HG02885 (cell line): ENCODE measurements at regions not wholly inside any gene's neighbourhood (a gene's known extent, or its start where the extent isn't known, plus 50 kb on each side); places are given as distances from the start of the nearest gene placed in this dataset.
"Not testable (repeated sequence)": the region's sequence is repeated elsewhere in the genome, so short reads cannot be mapped to it uniquely, and the experiment has no call there.

ENCODE experiments used
- ATAC-seq: cut with Tn5 transposase; IDR thresholded peaks from one replicate; pipeline ENCODE4 v1.9.1; 2021; ENCODE audit warnings: mild to moderate bottlenecking; ENCODE audit not compliant: unreplicated experiment, poor library complexity

GRCh38 chr7:65259864-65260525 lies 113.7 kb upstream of the ZNF92 start:
- not testable (repeated sequence) for ATAC-seq

- ATAC-seq: no peak
Observed at GRCh38 chr7:65254061-65254460, 119.6 kb upstream of the ZNF92 start.

GRCh38 chr7:65251851-65252620 lies 121.6 kb upstream of the ZNF92 start:
- peak; percentile 64 for ATAC-seq

GRCh38 chr7:65250697-65251395 lies 122.8 kb upstream of the ZNF92 start:
- no peak for ATAC-seq

GRCh38 chr7:65250216-65250615 lies 123.4 kb upstream of the ZNF92 start:
- ATAC-seq: no peak

GRCh38 chr7:65247491-65247890 lies 126.2 kb upstream of the ZNF92 start:
- ATAC-seq: no peak

- ATAC-seq: no peak
Observed at GRCh38 chr7:65239707-65240352, 133.8 kb upstream of the ZNF92 start.

GRCh38 chr7:65239324-65239706 lies 134.3 kb upstream of the ZNF92 start:
- no peak for ATAC-seq

GRCh38 chr7:65238785-65239184 lies 134.9 kb upstream of the ZNF92 start:
- ATAC-seq: no peak

GRCh38 chr7:65235586-65235985 lies 138.1 kb upstream of the ZNF92 start:
- no peak for ATAC-seq

GRCh38 chr7:65233409-65234034 lies 140.1 kb upstream of the ZNF92 start:
- no peak for ATAC-seq

- no peak for ATAC-seq
Observed at GRCh38 chr7:65230231-65230630, 143.4 kb upstream of the ZNF92 start.

- no peak for ATAC-seq
Observed at GRCh38 chr7:65225422-65226006, 148.1 kb upstream of the ZNF92 start.

- ATAC-seq: no peak
Observed at GRCh38 chr7:65222655-65223054, 151.0 kb upstream of the ZNF92 start.

GRCh38 chr7:65221683-65222082 lies 152.0 kb upstream of the ZNF92 start:
- no peak for ATAC-seq

- no peak for ATAC-seq
Observed at GRCh38 chr7:65219623-65220022, 154.0 kb upstream of the ZNF92 start.

GRCh38 chr7:65216469-65216868 lies 157.2 kb upstream of the ZNF92 start:
- peak; percentile 88 for ATAC-seq

- not testable (repeated sequence) for ATAC-seq
Observed at GRCh38 chr7:65213260-65213659, 160.4 kb upstream of the ZNF92 start.

GRCh38 chr7:65199221-65199620 lies 174.4 kb upstream of the ZNF92 start:
- ATAC-seq: not testable (repeated sequence)
